ENCODE measurements at regions not wholly inside any gene's neighbourhood (a gene's known extent, or its start where the extent isn't known, plus 50 kb on each side); places are given as distances from the start of the nearest gene placed in this dataset.

DNA sequence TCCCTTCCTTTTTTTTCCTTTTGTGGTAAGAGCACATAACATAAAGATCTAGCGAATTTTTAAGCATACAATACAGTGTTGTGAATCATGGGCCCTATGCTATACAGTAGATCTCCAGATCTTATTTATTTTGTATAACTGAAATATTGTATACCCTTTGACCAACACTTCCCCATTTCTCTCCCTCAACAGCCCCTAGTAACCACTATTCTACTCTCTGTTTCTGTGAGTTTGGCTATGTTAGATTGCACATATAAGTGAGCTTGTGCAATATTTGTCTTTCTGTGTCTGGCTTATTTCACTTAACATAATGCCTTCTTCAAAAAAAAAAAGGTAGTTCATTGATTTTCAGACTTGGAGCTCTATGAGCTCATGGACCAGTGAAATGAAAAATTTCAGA, 180.5 kb downstream of the C11orf91 start:
- TF ChIP-seq ZSCAN30 (tag by site-specific recombination; IDR thresholded peaks at IDR 0.05) (no peak), ZNF157 (tag by site-specific recombination; IDR thresholded peaks at IDR 0.05) (no peak), ZXDB (tag by site-specific recombination; IDR thresholded peaks at IDR 0.05) (no peak), ZNF132 (tag by site-specific recombination; IDR thresholded peaks at IDR 0.05; ENCODE audit: borderline replicate concordance) (no peak), SCRT1 (tag by site-specific recombination; IDR thresholded peaks at IDR 0.05; ENCODE audit: borderline replicate concordance) (no peak), ZNF175 (tag by site-specific recombination; IDR thresholded peaks at IDR 0.05) (no peak), ZNF621 (tag by site-specific recombination; IDR thresholded peaks at IDR 0.05) (no peak), ZNF133 (tag by site-specific recombination; IDR thresholded peaks at IDR 0.05) (no peak), ZSCAN23 (tag by site-specific recombination; IDR thresholded peaks at IDR 0.05) (no peak), ZNF302 (tag by site-specific recombination; IDR thresholded peaks at IDR 0.05; ENCODE audit: low read depth) (no peak), ZNF10 (tag by site-specific recombination; IDR thresholded peaks at IDR 0.05) (no peak), ZFP41 (tag by site-specific recombination; IDR thresholded peaks at IDR 0.05; ENCODE audit: borderline replicate concordance) (no peak), ZNF266 (tag by site-specific recombination; IDR thresholded peaks at IDR 0.05; ENCODE audit: low read depth) (no peak), ZNF843 (tag by site-specific recombination; IDR thresholded peaks at IDR 0.05) (no peak), ZNF19 (tag by site-specific recombination; IDR thresholded peaks at IDR 0.05; ENCODE audit: low read depth) (no peak)
- TF ChIP-seq, protein P1, sequence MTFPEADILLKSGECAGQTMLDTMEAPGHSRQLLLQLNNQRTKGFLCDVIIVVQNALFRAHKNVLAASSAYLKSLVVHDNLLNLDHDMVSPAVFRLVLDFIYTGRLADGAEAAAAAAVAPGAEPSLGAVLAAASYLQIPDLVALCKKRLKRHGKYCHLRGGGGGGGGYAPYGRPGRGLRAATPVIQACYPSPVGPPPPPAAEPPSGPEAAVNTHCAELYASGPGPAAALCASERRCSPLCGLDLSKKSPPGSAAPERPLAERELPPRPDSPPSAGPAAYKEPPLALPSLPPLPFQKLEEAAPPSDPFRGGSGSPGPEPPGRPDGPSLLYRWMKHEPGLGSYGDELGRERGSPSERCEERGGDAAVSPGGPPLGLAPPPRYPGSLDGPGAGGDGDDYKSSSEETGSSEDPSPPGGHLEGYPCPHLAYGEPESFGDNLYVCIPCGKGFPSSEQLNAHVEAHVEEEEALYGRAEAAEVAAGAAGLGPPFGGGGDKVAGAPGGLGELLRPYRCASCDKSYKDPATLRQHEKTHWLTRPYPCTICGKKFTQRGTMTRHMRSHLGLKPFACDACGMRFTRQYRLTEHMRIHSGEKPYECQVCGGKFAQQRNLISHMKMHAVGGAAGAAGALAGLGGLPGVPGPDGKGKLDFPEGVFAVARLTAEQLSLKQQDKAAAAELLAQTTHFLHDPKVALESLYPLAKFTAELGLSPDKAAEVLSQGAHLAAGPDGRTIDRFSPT (tag by site-specific recombination; IDR thresholded peaks at IDR 0.05) = no peak
- TF ChIP-seq, protein P2, sequence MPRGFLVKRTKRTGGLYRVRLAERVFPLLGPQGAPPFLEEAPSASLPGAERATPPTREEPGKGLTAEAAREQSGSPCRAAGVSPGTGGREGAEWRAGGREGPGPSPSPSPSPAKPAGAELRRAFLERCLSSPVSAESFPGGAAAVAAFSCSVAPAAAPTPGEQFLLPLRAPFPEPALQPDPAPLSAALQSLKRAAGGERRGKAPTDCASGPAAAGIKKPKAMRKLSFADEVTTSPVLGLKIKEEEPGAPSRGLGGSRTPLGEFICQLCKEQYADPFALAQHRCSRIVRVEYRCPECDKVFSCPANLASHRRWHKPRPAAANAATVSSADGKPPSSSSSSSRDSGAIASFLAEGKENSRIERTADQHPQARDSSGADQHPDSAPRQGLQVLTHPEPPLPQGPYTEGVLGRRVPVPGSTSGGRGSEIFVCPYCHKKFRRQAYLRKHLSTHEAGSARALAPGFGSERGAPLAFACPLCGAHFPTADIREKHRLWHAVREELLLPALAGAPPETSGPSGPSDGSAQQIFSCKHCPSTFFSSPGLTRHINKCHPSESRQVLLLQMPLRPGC (tag by site-specific recombination; IDR thresholded peaks at IDR 0.05) = no peak
- TF ChIP-seq, protein P3, sequence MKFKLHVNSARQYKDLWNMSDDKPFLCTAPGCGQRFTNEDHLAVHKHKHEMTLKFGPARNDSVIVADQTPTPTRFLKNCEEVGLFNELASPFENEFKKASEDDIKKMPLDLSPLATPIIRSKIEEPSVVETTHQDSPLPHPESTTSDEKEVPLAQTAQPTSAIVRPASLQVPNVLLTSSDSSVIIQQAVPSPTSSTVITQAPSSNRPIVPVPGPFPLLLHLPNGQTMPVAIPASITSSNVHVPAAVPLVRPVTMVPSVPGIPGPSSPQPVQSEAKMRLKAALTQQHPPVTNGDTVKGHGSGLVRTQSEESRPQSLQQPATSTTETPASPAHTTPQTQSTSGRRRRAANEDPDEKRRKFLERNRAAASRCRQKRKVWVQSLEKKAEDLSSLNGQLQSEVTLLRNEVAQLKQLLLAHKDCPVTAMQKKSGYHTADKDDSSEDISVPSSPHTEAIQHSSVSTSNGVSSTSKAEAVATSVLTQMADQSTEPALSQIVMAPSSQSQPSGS (tag by site-specific recombination; IDR thresholded peaks at IDR 0.05; ENCODE audit: low read depth) = no peak
- POLR2A ChIA-PET = no interaction called here

DNA sequence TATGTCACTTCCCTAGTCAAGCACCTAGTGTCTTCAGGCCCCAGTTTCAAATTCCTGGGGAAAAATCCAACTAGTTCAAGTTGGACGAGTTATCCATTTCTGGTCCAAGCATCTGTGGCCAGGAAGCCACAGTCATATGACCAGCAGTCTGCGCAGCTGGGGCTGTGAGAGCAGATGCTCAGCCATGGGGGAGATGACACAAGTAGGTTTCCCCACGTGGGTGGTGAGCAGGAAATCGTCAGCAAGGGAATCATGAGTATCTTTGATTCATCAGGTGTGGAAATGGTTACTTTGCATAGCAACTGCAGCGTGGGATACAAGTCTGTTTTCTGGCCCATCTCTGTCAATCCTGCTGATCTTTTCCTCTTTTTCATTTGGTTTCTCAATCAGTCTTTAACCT, 185.3 kb downstream of the C11orf91 start:
- no peaks in the 10 kb centered on the region for H3K9me3 ChIP-seq (ENCODE audit: control insufficient read depth, insufficient read depth, low read depth, low read length)
- no peaks in the 10 kb centered on the region for H3K36me3 ChIP-seq (ENCODE audit: control insufficient read depth in 2 of 2, insufficient read depth in 1 of 2, low read length in 2 of 2)
- ChIA-PET CTCF (no interaction called here), POLR2A (interaction anchor here (0.5 kb wide), 1 partner anchor 1453 kb away, joined by 3 read pairs; no protein-coding TSS in a partner anchor)
- H3K27ac ChIP-seq (ENCODE audit: extremely low read depth, low read depth, low read length) = no peak overlapping the region
- no peak overlapping the region for H3K4me3 ChIP-seq (ENCODE audit: low read depth, low read length)
- H3K4me1 ChIP-seq (ENCODE audit: control insufficient read depth, insufficient read depth, low read length) = no peaks in the 10 kb centered on the region
- no peak for TF ChIP-seq SCRT1 (tag by site-specific recombination; IDR thresholded peaks at IDR 0.05; ENCODE audit: borderline replicate concordance)
- no peak for TF ChIP-seq SCRT2 (tag by site-specific recombination; IDR thresholded peaks at IDR 0.05)
- TF ChIP-seq ZFP3 (tag by site-specific recombination; IDR thresholded peaks at IDR 0.05; ENCODE audit: low read depth) = no peak
- TF ChIP-seq, protein P4, sequence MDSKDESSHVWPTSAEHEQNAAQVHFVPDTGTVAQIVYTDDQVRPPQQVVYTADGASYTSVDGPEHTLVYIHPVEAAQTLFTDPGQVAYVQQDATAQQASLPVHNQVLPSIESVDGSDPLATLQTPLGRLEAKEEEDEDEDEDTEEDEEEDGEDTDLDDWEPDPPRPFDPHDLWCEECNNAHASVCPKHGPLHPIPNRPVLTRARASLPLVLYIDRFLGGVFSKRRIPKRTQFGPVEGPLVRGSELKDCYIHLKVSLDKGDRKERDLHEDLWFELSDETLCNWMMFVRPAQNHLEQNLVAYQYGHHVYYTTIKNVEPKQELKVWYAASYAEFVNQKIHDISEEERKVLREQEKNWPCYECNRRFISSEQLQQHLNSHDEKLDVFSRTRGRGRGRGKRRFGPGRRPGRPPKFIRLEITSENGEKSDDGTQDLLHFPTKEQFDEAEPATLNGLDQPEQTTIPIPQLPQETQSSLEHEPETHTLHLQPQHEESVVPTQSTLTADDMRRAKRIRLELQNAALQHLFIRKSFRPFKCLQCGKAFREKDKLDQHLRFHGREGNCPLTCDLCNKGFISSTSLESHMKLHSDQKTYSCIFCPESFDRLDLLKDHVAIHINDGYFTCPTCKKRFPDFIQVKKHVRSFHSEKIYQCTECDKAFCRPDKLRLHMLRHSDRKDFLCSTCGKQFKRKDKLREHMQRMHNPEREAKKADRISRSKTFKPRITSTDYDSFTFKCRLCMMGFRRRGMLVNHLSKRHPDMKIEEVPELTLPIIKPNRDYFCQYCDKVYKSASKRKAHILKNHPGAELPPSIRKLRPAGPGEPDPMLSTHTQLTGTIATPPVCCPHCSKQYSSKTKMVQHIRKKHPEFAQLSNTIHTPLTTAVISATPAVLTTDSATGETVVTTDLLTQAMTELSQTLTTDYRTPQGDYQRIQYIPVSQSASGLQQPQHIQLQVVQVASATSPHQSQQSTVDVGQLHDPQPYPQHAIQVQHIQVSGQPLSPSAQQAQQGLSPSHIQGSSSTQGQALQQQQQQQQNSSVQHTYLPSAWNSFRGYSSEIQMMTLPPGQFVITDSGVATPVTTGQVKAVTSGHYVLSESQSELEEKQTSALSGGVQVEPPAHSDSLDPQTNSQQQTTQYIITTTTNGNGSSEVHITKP (tag by site-specific recombination; IDR thresholded peaks at IDR 0.05) = no peak
- no peak for TF ChIP-seq ZIC2 (tag by site-specific recombination; IDR thresholded peaks at IDR 0.05)
- TF ChIP-seq, protein P5, sequence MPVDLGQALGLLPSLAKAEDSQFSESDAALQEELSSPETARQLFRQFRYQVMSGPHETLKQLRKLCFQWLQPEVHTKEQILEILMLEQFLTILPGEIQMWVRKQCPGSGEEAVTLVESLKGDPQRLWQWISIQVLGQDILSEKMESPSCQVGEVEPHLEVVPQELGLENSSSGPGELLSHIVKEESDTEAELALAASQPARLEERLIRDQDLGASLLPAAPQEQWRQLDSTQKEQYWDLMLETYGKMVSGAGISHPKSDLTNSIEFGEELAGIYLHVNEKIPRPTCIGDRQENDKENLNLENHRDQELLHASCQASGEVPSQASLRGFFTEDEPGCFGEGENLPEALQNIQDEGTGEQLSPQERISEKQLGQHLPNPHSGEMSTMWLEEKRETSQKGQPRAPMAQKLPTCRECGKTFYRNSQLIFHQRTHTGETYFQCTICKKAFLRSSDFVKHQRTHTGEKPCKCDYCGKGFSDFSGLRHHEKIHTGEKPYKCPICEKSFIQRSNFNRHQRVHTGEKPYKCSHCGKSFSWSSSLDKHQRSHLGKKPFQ (tag by site-specific recombination; IDR thresholded peaks at IDR 0.05) = no peak
- no peak for TF ChIP-seq ZNF521 (tag by site-specific recombination; IDR thresholded peaks at IDR 0.05)
- no peak for TF ChIP-seq ZFP41 (tag by site-specific recombination; IDR thresholded peaks at IDR 0.05; ENCODE audit: borderline replicate concordance)
- TF ChIP-seq ZNF211 (tag by site-specific recombination; IDR thresholded peaks at IDR 0.05; ENCODE audit: low read depth) = no peak
- TF ChIP-seq ZNF514 (tag by site-specific recombination; IDR thresholded peaks at IDR 0.05) = no peak
- no peak for TF ChIP-seq ZNF132 (tag by site-specific recombination; IDR thresholded peaks at IDR 0.05; ENCODE audit: borderline replicate concordance)

More for the DNA sequence above, 180.5 kb downstream of the C11orf91 start:
- Histone ChIP-seq H3K27ac (ENCODE audit: extremely low read depth, low read depth, low read length) (no peak overlapping the region), H3K4me3 (ENCODE audit: low read depth, low read length) (no peak overlapping the region), H3K36me3 (ENCODE audit: control insufficient read depth in 2 of 2, insufficient read depth in 1 of 2, low read length in 2 of 2) (no peaks in the 10 kb centered on the region), H3K4me1 (ENCODE audit: control insufficient read depth, insufficient read depth, low read length) (no peaks in the 10 kb centered on the region), H3K9me3 (ENCODE audit: control insufficient read depth, insufficient read depth, low read depth, low read length) (no peaks in the 10 kb centered on the region)
- CTCF ChIA-PET = interaction anchor here (1.1 kb wide), 1 partner anchor 167 kb away, joined by 4 read pairs; no protein-coding TSS in a partner anchor

Data from HEK293 (cell line).